Ramos (cell line): ENCODE measurements at regions not wholly inside any gene's neighbourhood (a gene's known extent, or its start where the extent isn't known, plus 50 kb on each side); places are given as distances from the start of the nearest gene placed in this dataset.

ENCODE experiments used
- in situ Hi-C: fragments of 300-500 bp; cut with MboI; formaldehyde crosslinking; loops from one replicate; pipeline ENCODE4 v1.14.3; 2022; ENCODE audit warnings: low sequenced_read_pairs; ENCODE audit not compliant: unreplicated experiment

DNA sequence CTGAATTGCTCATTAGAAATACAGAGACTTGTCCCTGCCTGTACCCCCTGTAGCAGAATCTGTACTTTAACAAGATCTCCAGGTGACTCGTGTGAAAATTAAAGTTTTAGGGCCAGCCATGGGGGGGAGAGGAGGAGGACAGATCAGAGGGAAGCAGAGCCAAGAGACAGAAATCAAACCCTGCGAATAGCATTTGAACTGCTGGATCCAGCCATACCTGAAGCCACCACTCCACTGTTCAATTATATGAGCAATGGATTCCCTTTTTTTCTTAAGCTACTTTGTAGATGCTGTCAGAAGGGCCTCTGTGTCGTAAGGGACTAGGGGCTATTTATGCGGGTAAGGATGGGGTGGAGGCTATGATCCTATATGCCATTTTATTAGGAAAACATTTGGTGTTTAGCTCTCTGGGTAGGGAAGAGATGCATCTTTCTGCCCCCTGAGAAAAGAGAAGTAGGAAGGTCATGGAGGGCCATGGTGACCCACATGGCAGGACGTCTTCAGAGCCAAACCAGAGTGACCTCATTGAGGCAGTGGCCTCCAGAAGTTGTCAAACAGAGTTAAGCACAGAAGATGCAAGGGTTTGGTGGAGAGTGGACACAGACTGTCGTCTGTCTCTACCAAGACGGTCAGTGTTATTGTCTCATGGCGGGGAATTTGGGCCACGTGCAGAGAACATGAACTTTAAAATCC lies 203.9 kb downstream of the PHETA1 start:
- in situ Hi-C loops = no loop called here

GRCh38 chr12:111163422-111163821 lies 205.5 kb downstream of the PHETA1 start:
- in situ Hi-C loops = no loop called here

- in situ Hi-C loops = no loop called here
These were observed 207.0 kb downstream of the PHETA1 start for GRCh38 chr12:111161898-111162297.

DNA sequence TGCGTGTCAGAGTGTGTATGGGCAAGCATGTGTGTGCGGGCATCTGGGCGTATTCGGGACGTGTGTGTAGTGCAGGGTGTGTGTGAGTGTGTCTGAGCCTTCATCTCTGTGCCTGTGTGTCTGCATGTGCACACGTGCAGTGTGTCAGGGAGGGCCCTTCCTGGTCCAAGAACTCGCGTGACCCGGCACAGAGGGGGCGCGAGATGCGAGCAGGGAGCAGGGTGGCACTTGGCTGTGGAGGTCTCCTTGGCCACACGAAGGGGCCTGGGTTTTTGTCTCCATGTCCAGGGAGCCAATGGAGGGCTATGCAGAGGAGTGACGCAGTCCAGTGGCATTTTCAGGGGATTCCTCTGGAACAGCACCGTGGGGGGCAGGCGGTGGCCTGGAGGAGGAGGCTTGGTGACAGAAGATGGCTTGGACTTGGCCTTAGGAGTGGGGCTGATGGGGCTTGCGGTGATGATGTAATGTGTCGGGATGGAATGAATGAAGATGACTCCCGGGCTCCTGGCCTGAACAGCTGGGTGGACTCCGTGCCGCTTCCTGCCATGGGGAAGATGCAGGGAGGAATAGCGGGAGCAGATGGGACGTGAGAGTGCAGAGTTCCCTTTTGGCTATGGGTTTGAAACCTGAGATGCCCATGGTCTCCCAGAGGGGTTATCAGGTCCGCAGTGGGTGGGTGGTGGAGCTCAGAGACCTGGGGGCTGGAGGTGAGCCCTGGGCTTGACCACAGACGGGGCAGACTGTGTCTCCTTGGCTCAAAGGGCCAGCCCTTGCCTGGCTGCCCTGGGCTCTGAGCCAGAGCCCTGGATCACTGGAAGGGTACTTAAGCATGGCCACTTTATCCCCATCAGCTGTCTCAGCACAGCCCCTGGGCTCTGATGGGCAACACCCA lies 208.3 kb downstream of the PHETA1 start:
- in situ Hi-C loops = no loop called here

DNA sequence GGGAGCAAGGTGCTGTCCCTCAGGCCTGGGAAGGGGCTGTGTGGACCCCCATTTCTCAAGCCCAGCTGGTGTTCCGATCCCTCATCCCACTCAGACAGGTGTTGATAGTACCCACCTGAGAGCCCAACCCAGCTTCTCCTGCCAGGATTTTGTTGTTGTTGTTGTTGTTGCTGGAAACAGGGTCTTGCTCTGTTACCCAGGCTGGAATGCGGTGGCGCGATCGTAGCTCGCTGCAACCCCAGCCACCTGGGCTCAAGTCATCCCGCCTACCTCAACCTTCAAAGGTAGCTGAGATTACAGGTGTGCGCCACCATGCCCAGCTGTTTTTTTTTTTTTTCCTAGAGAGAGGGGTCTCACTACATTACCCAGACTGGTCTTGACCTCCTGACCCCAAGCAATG lies 209.9 kb downstream of the PHETA1 start:
- in situ Hi-C loops = no loop called here

DNA sequence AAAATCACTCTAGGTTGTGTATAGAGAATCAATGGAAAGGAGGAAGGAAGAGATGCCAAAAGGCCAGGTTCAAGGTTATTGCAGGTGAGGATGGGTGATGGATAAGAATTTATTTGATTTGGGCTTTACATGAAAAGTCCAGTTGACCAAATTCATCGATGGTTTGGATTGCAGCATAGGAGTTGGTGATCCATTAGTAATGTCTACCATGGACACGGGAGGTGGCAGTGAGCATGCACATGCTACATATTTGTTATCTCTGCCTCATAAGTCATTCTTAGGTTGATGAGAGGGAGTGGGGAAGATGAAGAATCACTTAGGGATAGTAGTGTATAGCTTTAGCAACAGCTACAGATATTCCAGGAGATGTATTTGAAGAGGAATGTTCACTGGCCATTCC lies 211.4 kb downstream of the PHETA1 start:
- in situ Hi-C loops = no loop called here

- in situ Hi-C loops = no loop called here
These were observed 212.6 kb downstream of the PHETA1 start for GRCh38 chr12:111156304-111156703.

DNA sequence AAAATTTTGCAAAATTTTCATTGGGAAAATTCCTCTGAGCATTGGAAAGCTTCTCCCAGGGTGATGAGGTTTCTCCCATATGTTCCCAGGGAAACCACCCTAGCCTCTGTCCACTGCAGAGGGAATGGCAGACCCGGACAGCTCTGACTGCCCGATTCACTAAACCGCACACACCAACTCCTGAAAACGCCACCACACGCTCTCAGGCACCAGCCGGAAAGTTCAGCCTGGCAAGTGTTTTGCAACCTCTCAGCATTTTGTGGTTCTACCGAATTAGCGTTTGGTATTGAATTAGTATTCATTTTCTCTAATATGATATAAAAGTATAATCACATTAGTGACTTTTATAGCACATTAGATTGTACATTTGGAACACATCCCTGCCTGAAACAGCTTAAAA lies 213.4 kb downstream of the PHETA1 start:
- in situ Hi-C loops = no loop called here

DNA sequence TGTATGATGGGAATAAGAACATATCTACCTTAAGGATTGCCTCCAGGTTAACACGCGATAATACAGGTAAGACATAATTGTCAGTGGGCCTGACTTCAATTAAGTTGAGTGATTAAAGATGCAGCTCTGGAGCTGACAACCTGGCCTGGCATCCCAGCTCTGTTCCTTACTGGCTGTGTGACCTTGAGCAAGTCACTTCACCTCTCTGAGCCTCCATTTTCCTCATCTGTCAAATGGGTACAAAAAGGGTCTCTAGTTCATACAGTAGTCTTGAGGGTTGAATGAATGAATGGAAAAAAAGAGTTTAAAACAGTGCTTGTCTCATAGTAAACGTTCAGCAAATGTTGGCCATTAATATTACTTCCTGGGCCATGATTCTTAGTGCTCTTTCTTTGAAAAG lies 213.9 kb downstream of the PHETA1 start:
- in situ Hi-C loops = no loop called here

- in situ Hi-C loops = no loop called here
These were observed 214.6 kb downstream of the PHETA1 start for GRCh38 chr12:111154147-111154834.

- in situ Hi-C loops = no loop called here
These were observed 216.3 kb downstream of the PHETA1 start for GRCh38 chr12:111152561-111152960.

DNA sequence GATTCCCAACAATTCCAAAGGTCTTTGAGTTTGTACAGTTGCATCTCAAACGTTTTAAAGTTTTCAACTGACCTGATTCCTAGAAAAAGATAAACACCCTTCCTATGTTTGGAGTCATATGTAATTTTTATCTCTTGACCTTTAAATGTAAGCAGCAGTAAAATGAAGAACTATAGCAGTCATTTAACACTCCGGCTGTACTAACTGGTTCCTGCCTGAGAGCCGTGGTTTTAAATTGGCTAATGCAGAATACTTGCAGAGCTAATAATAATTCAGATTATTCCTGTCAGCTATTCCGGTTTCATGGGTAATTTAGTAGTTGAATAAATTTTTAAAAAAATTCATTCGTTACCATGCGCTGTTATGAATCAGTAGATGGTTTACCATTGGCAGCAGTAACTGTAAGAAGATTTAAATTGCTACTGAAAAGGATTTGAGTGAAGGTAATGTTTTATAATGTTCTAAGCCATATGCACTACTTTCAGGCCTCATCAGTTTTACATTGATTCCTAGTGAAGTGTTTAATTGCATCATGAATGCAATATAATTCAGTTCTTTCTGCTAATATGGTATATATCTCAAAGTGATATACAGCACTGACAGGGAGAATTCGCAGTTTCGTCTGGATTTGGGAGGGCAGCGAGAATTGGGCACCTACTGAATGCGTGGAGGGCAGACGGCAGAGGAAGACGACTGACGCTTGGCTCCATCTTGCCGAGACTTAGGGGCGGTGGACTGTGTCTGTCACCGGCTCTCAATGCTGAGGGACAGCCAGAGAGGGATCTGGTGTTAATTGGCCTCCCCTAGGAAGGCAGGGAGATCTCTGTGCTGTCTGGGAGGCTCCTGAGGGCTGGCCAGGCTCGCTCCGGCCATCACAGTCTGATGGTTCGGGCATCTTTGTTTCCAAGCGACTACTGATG lies 217.7 kb downstream of the PHETA1 start:
- in situ Hi-C loops = no loop called here

GRCh38 chr12:111150360-111150759 lies 218.5 kb downstream of the PHETA1 start:
- in situ Hi-C loops = no loop called here

GRCh38 chr12:111149299-111149698 lies 219.6 kb downstream of the PHETA1 start:
- in situ Hi-C loops = no loop called here

DNA sequence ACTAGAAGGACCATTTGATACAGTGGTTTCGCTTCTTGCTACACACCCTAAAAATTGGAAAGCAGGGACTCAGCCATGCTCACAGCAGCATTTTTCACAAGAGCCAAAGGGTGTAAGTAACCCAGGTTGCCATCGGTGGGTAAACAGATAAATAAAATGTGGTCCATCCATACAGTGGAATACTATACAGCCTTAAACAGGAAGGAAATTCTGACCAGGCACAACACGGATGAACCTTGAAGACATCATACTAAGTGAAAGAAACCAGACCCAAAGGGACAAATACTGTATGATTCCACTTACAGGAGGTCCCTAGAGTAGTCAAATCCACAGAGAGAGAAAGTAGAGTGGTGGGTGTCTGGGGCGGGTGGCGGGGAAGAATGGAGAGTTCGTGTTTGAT lies 220.9 kb downstream of the PHETA1 start:
- in situ Hi-C loops = no loop called here

DNA sequence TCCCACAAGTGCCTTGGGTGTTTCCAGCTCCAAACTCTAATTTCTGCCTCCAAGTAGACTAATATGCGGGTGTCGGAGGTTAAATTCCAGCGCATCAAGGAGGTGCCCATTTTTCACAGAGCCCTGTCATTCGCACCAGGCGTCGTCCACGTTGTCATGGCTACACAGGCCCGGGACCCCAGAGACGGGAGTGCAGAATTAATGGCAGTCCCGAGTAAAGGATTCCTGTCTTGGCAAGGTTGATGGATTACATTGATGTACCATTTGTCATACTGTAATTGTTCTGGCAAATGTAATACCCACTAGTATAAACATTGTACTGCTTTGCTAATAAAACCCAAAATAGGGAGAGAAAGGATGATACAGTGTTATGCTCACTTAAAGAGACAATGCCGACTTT lies 222.9 kb upstream of the MYL2 start:
- in situ Hi-C loops = no loop called here

DNA sequence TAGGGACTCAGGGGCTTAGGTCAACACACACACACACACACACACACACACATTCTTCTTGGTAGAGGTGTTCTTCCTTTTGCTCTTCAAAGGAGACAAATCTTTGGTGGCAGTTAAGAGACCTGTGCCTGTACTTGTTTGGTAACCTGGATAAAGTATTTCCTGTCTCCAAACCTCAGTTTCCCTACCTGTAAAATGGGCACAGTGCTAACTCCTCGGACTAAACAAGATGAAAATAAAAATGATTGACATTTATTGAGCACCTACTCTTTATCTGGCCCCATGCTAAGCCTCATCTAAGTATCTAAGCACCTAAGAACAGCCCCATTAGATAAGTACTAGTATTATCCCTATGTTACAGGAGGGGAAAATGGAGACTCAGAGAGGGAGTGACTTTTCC lies 220.8 kb upstream of the MYL2 start:
- in situ Hi-C loops = no loop called here

GRCh38 chr12:111138016-111138415 lies 217.6 kb upstream of the MYL2 start:
- in situ Hi-C loops = no loop called here

GRCh38 chr12:111135293-111135832 lies 215.0 kb upstream of the MYL2 start:
- in situ Hi-C loops = no loop called here

DNA sequence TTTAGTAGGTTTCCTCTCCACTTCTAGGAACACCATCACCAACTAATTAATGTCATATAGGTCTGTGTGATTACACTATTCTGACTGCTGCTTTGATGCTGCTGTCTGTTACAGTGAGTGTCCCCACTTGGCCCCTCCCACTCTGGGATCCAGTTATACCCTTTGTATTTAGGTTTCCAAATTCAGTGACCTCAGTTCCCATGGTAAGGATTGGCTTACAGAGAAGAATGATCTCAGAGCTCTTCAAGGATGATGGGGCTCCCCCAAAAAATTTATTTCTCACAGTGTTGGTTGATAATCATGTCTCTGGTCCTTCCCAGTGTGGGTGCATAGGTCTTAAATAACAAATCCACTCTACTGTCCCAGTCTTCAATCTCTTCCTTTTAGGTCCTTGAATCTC lies 210.0 kb upstream of the MYL2 start:
- in situ Hi-C loops = no loop called here
